Endothelial cell of umbilical vein (primary cell): ENCODE measurements at regions not wholly inside any gene's neighbourhood (a gene's known extent, or its start where the extent isn't known, plus 50 kb on each side); places are given as distances from the start of the nearest gene placed in this dataset.

Source experiments
- BruUV-seq: library from RNA; stranded (reverse); fragments of 400-500 nt; replicated peaks from 2 replicates; lab custom pipeline; 2021; lab: Mats Ljungman, UMichigan
- CTCF ChIA-PET: fragments of 300-600, 350-600 bp; sonication (Branson Sonifier 250); formaldehyde crosslinking; loops from one replicate; lab custom pipeline; 2021; ENCODE audit warnings: antibody characterized with exemption, inconsistent platforms; lab: Charles Lee
- POLR2A ChIA-PET: fragments of 300-600, 350-600 bp; sonication (Branson Sonifier 250); formaldehyde crosslinking; loops from one replicate; lab custom pipeline; 2021; ENCODE audit warnings: antibody characterized with exemption, inconsistent platforms; lab: Charles Lee
- DNase-seq: peaks from one replicate; pipeline ENCODE4 v3.0.0-alpha.2; 2011; ENCODE audit warnings: low read depth, low spot score
- FAIRE-seq: peaks from 2 replicates; lab custom pipeline; 2011; peaks lifted over from hg19 to GRCh38; lab: Jason Lieb, UNC
- H2AFZ ChIP-seq: 2 replicates; pipeline ENCODE4 v1.6.0; 2012; ENCODE audit warnings: low read depth, low read length, control low read depth, inconsistent platforms
- H3K27ac ChIP-seq: 2 replicates; pipeline ENCODE4 v1.5.1; 2011; ENCODE audit warnings: low read depth, mild to moderate bottlenecking, control low read depth, low read length, moderate library complexity; ENCODE audit not compliant: insufficient read depth
- H3K27me3 ChIP-seq, 2 experiments: 2 replicates each; pipeline versions ENCODE4 v1.6.0 to v1.6.1; 2011; ENCODE audit warnings: low read length in 2 of 2, mixed read lengths in 1 of 2; ENCODE audit not compliant: control insufficient read depth in 2 of 2, insufficient read depth in 2 of 2
- H3K36me3 ChIP-seq, 2 experiments: 2 replicates in 1 of 2; 3 replicates in 1 of 2; pipeline ENCODE4 v1.5.1; 2011; ENCODE audit warnings: low read length in 2 of 2, mild to moderate bottlenecking in 1 of 2, moderate library complexity in 1 of 2; ENCODE audit not compliant: control insufficient read depth in 2 of 2, insufficient read depth in 2 of 2; ENCODE audit errors: extremely low read depth in 1 of 2
- H3K4me1 ChIP-seq: 3 replicates; pipeline ENCODE4 v1.5.1; 2011; ENCODE audit warnings: mild to moderate bottlenecking, low read length; ENCODE audit not compliant: control insufficient read depth, insufficient read depth; ENCODE audit errors: extremely low read depth
- H3K4me2 ChIP-seq: 2 replicates; pipeline ENCODE4 v1.6.1; 2011; ENCODE audit warnings: low read length, control low read depth, mixed read lengths; ENCODE audit not compliant: insufficient read depth
- H3K4me3 ChIP-seq, 3 experiments: fragments of 200-600 bp in 1 of 3; sonication (generic), shearing (Covaris generic) in 1 of 3; replicated peaks in 1 of 3; 2 replicates each; pipeline ENCODE4 v1.5.1; 2011 to 2016; ENCODE audit warnings: control low read depth in 3 of 3, low read length in 3 of 3, mild to moderate bottlenecking in 2 of 3, inconsistent platforms in 1 of 3, low read depth in 1 of 3, moderate library complexity in 1 of 3; ENCODE audit not compliant: insufficient read depth in 1 of 3
- H3K79me2 ChIP-seq: 2 replicates; pipeline ENCODE4 v1.6.0; 2012; ENCODE audit warnings: low read length, inconsistent platforms; ENCODE audit not compliant: control insufficient read depth, insufficient read depth
- H3K9ac ChIP-seq: replicated peaks from 2 replicates; pipeline ENCODE3; 2011; ENCODE audit warnings: low read length, control low read depth; ENCODE audit not compliant: insufficient read depth; ENCODE audit errors: extremely low read depth
- H3K9me1 ChIP-seq: replicated peaks from 3 replicates; pipeline ENCODE4 v1.6.0; 2011; ENCODE audit warnings: mild to moderate bottlenecking, low read length; ENCODE audit not compliant: control insufficient read depth, insufficient read depth; ENCODE audit errors: extremely low read depth
- H3K9me3 ChIP-seq: replicated peaks from 2 replicates; pipeline ENCODE4 v1.5.1; 2012; ENCODE audit warnings: low read length, inconsistent platforms; ENCODE audit not compliant: control insufficient read depth, insufficient read depth
- H4K20me1 ChIP-seq: replicated peaks from 2 replicates; pipeline ENCODE3; 2011; ENCODE audit warnings: mild to moderate bottlenecking, low read length; ENCODE audit not compliant: control insufficient read depth, insufficient read depth; ENCODE audit errors: extremely low read depth
- CTCF ChIP-seq, 2 donors: IDR thresholded peaks; 1 replicate in 1 of 2; 2 replicates in 1 of 2; pipeline ENCODE4 v1.5.1; 2011; ENCODE audit warnings: low read length in 2 of 2, mild to moderate bottlenecking in 2 of 2, moderate library complexity in 2 of 2, control low read depth in 1 of 2, inconsistent platforms in 1 of 2, low read depth in 1 of 2; ENCODE audit not compliant: insufficient read depth in 1 of 2; ENCODE audit errors: extremely low read depth in 1 of 2
- EZH2 ChIP-seq: IDR thresholded peaks from 2 replicates; pipeline ENCODE4 v1.6.1; 2012; ENCODE audit warnings: borderline replicate concordance, low read depth, mild to moderate bottlenecking, moderate library complexity, low read length, inconsistent platforms; ENCODE audit not compliant: severe bottlenecking
- FOS ChIP-seq: IDR thresholded peaks from 2 replicates; pipeline ENCODE4 v1.6.1; 2011; ENCODE audit warnings: mild to moderate bottlenecking, low read length, moderate library complexity, borderline replicate concordance; ENCODE audit not compliant: insufficient read depth
- GATA2 ChIP-seq: IDR thresholded peaks from 2 replicates; pipeline ENCODE4 v1.7.0; 2011; ENCODE audit warnings: low read depth, mild to moderate bottlenecking, moderate library complexity, mixed read lengths, low read length; ENCODE audit not compliant: insufficient read length, insufficient read depth
- JUN ChIP-seq: IDR thresholded peaks from 2 replicates; pipeline ENCODE4 v1.6.1; 2011; ENCODE audit warnings: borderline replicate concordance, low read depth; ENCODE audit not compliant: insufficient read length, insufficient read depth
- MAX ChIP-seq: IDR thresholded peaks from 2 replicates; pipeline ENCODE4 v1.6.1; 2011; ENCODE audit not compliant: insufficient read depth, insufficient read length
- MYC ChIP-seq: IDR thresholded peaks from one replicate; pipeline ENCODE4 v1.6.1; 2011; ENCODE audit warnings: mild to moderate bottlenecking, low read depth, low read length
- POLR2A ChIP-seq: IDR thresholded peaks from 2 replicates; pipeline ENCODE4 v1.6.1; 2012; ENCODE audit warnings: low read depth, mild to moderate bottlenecking, control low read depth, low read length
- POLR2AphosphoS5 ChIP-seq: IDR thresholded peaks from 2 replicates; pipeline ENCODE4 v1.6.1; 2012; ENCODE audit warnings: low read depth, mild to moderate bottlenecking, control low read depth, low read length, moderate library complexity; ENCODE audit not compliant: insufficient read depth
- dilution Hi-C: fragments of 300-500 bp; cut with MboI; formaldehyde crosslinking; loops from one replicate; pipeline ENCODE4 v1.15.0; 2019; ENCODE audit warnings: low sequenced_read_pairs; ENCODE audit not compliant: extremely low pct_ligation_motif_present
- intact Hi-C: fragments of 100-400 bp; cut with micrococcal nuclease; formaldehyde crosslinking; loops from one replicate; pipeline ENCODE4 v1.10.0; 2022

DNA sequence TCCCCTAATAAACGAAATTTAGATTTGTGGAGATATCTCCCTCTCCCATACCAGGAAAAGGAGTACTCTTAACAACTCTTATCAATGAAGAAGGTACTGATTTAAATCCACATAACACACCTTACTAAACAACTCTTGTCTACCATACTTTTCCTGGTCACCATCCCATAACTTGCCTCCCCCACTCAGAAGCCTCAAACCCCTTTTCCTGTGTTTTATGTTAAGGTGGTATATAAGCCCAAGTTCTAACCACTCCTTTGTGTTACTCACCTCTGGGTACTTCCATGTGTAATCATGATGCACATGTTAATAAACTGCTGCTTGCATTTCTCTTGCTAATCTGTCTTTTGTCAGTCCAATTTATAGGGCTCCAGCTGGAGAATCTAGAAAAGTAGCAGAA, 330.7 kb downstream of the CD83 start:
- Histone ChIP-seq H3K4me2 (no peak overlapping the region), H3K9me3 (peaks cover 8% of the 10 kb centered on the region), H2AFZ (no peak overlapping the region), H3K36me3 (no peaks in the 10 kb centered on the region), H3K9ac (no peak overlapping the region), H4K20me1 (no peaks in the 10 kb centered on the region), H3K27ac (no peak overlapping the region), H3K79me2 (no peaks in the 10 kb centered on the region), H3K27me3 (no peaks in the 10 kb centered on the region), H3K9me1 (no peaks in the 10 kb centered on the region), H3K4me1 (no peaks in the 10 kb centered on the region), H3K4me3 (no peak overlapping the region)
- dilution Hi-C loops (no loop called here), intact Hi-C loops (no loop called here)
- POLR2A ChIA-PET, result no interaction called here
- CTCF ChIA-PET, result interaction anchor here (1.0 kb wide), 1 partner anchor 17 kb away, joined by 3 read pairs; no protein-coding TSS in a partner anchor
- DNase-seq (no peak), FAIRE-seq (no peak)
- BruUV-seq, result no TSS peak
- TF ChIP-seq JUN (no peak), POLR2AphosphoS5 (no peak), GATA2 (no peak), POLR2A (no peak), FOS (no peak), MYC (no peak), CTCF (IDR thresholded peaks at IDR 0.05; ENCODE audit: extremely low read depth in 1 of 2, insufficient read depth in 1 of 2, low read depth in 1 of 2, low read length in 2 of 2) (no peak), MAX (no peak), EZH2 (no peak)
